ENCODE measurements at regions not wholly inside any gene's neighbourhood (a gene's known extent, or its start where the extent isn't known, plus 50 kb on each side); places are given as distances from the start of the nearest gene placed in this dataset.
"Not testable (repeated sequence)": the region's sequence is repeated elsewhere in the genome, so short reads cannot be mapped to it uniquely, and the experiment has no call there.

DNA sequence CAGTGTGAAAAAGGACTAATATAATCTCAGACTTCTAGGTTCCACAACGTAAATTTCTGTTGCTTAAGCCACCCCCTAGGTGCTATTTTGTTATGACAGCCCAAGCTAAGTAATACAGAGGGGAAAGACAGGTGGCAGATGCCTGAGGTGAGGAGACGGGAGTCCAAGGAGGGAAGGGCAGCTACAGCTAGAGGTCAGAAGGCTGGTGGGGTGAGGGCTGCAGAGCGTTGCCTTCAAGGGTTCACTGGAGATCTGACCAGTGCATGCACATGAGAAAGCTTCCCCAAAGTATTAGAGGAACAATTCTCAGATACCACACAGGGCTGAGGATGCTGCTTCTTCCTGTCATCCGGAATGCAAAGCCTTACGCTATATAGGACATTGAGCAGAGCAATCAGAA is 104.7 kb upstream of the IRX4 start:
- TF ChIP-seq, protein P1, sequence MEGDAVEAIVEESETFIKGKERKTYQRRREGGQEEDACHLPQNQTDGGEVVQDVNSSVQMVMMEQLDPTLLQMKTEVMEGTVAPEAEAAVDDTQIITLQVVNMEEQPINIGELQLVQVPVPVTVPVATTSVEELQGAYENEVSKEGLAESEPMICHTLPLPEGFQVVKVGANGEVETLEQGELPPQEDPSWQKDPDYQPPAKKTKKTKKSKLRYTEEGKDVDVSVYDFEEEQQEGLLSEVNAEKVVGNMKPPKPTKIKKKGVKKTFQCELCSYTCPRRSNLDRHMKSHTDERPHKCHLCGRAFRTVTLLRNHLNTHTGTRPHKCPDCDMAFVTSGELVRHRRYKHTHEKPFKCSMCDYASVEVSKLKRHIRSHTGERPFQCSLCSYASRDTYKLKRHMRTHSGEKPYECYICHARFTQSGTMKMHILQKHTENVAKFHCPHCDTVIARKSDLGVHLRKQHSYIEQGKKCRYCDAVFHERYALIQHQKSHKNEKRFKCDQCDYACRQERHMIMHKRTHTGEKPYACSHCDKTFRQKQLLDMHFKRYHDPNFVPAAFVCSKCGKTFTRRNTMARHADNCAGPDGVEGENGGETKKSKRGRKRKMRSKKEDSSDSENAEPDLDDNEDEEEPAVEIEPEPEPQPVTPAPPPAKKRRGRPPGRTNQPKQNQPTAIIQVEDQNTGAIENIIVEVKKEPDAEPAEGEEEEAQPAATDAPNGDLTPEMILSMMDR (IDR thresholded peaks at IDR 0.05) = no peak

GRCh38 chr5:1985781-1986180 is 103.1 kb upstream of the IRX4 start:
- Histone ChIP-seq H3K27me3 (no peaks in the 10 kb centered on the region), H3K9ac (ENCODE audit: low read depth in 2 of 2, low read length in 2 of 2) (no peak overlapping the region), H3K9me3 (no peaks in the 10 kb centered on the region), H3K4me1 (no peaks in the 10 kb centered on the region), H3K27ac (no peak overlapping the region), H3K4me3 (no peak overlapping the region), H3K36me3 (no peaks in the 10 kb centered on the region)
- no peak for DNase-seq
- TF ChIP-seq, protein P1 (IDR thresholded peaks at IDR 0.05) = no peak
- intact Hi-C loops (cut with DNase I) = no loop called here

More for the DNA sequence above, 104.7 kb upstream of the IRX4 start:
- H3K4me1 ChIP-seq = no peaks in the 10 kb centered on the region
- H3K9ac ChIP-seq (ENCODE audit: low read depth in 2 of 2, low read length in 2 of 2) = no peak overlapping the region
- no peak overlapping the region for H3K27ac ChIP-seq
- DNase-seq = no peak
- H3K27me3 ChIP-seq = no peaks in the 10 kb centered on the region
- no peak overlapping the region for H3K4me3 ChIP-seq
- no peaks in the 10 kb centered on the region for H3K9me3 ChIP-seq
- no peaks in the 10 kb centered on the region for H3K36me3 ChIP-seq
- intact Hi-C loops (cut with DNase I) = no loop called here

DNA sequence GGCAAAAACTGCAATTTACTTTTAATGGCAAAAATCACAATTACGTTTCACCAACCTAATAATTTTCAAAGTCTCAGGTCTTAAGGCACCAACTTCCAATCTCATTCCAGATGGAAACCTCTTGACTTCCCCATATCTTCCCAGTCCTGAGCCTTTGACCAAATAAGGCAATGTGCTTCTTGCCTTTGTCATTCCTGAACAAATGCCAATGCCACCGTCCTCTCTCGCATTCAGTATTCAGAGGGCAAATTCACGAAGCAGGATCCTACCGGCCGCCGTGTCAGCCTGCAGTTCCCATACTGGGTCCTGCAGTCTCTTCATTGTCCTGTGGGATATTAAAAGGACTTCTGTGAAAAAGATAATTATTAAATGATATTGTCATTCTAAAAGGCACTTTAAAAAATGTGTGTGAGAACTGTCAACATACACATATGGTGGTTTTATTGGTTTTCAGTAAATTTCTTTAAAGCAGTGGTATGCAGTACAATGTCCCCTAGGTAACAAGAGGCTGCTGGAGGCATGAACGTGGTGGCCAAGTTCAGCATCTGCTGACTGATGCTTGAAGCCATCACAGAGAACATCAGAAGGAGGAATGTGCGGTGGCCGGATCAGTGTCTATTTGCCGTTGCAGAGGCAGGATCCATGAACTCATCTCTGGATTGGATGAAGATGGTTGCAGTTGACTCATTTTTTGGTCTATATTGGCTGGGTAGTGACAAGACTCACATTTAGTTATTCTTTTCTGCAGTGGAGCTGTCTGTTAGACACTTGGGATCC is 101.4 kb upstream of the IRX4 start:
- DNase-seq = no peak
- H3K27ac ChIP-seq = no peak overlapping the region
- H3K36me3 ChIP-seq = no peaks in the 10 kb centered on the region
- no peak overlapping the region for H3K9ac ChIP-seq (ENCODE audit: low read depth in 2 of 2, low read length in 2 of 2)
- no peaks in the 10 kb centered on the region for H3K4me1 ChIP-seq
- H3K27me3 ChIP-seq = no peaks in the 10 kb centered on the region
- no peak overlapping the region for H3K4me3 ChIP-seq
- TF ChIP-seq, protein P1 (IDR thresholded peaks at IDR 0.05) = no peak
- no peaks in the 10 kb centered on the region for H3K9me3 ChIP-seq
- intact Hi-C loops (cut with DNase I) = no loop called here

DNA sequence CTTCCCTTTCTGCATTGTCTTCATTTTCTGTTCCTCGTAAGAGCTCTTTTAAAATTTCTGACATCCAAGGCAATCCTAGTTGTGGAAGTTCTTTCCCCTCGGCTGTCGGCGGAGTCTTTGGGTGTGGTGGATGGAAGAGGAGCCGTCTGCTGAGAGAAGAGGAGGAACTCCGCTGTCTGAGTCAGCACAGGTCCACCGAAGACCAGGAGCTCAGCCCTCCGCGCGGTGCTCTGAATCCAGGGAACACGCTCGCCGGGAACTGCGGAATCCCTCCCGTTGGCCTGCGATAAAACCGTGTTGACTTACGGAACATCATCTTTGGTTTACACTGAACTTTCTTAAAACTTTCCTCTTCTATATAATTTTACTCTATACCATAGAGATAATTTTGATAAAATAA is 100.7 kb upstream of the IRX4 start:
- Histone ChIP-seq H3K27me3 (no peaks in the 10 kb centered on the region), H3K9ac (ENCODE audit: low read depth in 2 of 2, low read length in 2 of 2) (no peak overlapping the region), H3K27ac (no peak overlapping the region), H3K4me3 (no peak overlapping the region), H3K4me1 (no peaks in the 10 kb centered on the region), H3K36me3 (no peaks in the 10 kb centered on the region), H3K9me3 (no peaks in the 10 kb centered on the region)
- DNase-seq = no peak
- TF ChIP-seq, protein P1 (IDR thresholded peaks at IDR 0.05) = no peak
- intact Hi-C loops (cut with DNase I) = no loop called here

DNA sequence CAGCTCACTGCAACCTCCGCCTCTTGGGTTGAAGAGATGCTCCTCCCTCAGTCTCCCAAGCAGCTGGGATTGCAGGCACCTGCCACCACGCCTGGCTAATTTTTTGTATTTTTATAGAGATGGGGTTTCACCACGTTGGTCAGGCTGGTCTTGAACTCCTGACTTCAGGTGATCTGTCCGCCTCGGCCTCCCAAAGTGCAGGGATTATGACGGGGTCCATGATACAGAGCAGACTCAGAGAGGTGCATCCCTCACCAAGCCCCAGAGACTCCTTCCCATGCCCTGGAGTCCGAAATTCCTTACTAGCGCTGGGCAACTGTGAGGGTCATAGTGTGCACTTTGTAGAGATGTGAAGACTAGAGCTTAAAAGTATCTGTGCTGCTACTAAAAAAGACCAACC is 99.8 kb upstream of the IRX4 start:
- not testable (repeated sequence) for H3K27ac ChIP-seq

More for the DNA sequence above, 99.8 kb upstream of the IRX4 start:
- H3K9ac ChIP-seq (ENCODE audit: low read depth in 2 of 2, low read length in 2 of 2); H3K27me3 ChIP-seq; H3K36me3 ChIP-seq; intact Hi-C loops (cut with DNase I); DNase-seq; H3K9me3 ChIP-seq; H3K4me3 ChIP-seq; H3K4me1 ChIP-seq: not testable (repeated sequence)

All from colonic mucosa (tissue), 4 donors.